ENCODE measurements at regions not wholly inside any gene's neighbourhood (a gene's known extent, or its start where the extent isn't known, plus 50 kb on each side); places are given as distances from the start of the nearest gene placed in this dataset.

DNA sequence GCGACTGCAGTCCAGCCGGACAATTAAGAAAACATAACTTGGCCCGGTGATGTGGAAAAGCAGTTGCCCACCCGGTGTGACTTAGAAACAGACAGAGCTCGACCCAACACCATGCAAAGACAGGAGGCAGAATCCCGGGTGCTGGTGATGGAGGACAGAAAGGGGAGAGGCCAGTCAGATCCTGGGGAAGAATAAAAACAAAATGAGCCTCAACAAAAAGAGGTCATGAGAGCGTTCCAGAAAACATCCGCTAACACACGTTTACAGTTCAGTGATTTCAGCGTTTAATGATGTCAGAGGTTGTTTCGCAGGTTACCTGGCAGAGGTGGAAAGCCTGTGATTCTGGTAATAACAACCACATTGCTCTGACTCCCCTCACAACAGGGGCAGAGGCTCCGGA is 111.9 kb downstream of the OSR1 start:
- no peak overlapping the region for H3K27ac ChIP-seq (ENCODE audit: low read depth in 1 of 2, low read length in 2 of 2)
- 94% methylated on average over 10 of the region's 12 CpGs for WGBS (ENCODE audit: insufficient coverage)
- H3K27ac Mint-ChIP-seq: no peak overlapping the region
- no peaks in the 10 kb centered on the region for H4K20me1 ChIP-seq (ENCODE audit: insufficient read depth, low read length)
- no peaks in the 10 kb centered on the region for H3K36me3 ChIP-seq (replicated peaks in 1 of 2; ENCODE audit: control insufficient read depth in 1 of 2, insufficient read depth in 2 of 2, low read length in 2 of 2)
- peaks cover 0 to 9% (median 2%) of the 10 kb centered on the region in 7 donors for H3K9me3 Mint-ChIP-seq
- no peaks in the 10 kb centered on the region for H3K4me1 Mint-ChIP-seq
- no peak for DNase-seq
- TF ChIP-seq, protein P1, sequence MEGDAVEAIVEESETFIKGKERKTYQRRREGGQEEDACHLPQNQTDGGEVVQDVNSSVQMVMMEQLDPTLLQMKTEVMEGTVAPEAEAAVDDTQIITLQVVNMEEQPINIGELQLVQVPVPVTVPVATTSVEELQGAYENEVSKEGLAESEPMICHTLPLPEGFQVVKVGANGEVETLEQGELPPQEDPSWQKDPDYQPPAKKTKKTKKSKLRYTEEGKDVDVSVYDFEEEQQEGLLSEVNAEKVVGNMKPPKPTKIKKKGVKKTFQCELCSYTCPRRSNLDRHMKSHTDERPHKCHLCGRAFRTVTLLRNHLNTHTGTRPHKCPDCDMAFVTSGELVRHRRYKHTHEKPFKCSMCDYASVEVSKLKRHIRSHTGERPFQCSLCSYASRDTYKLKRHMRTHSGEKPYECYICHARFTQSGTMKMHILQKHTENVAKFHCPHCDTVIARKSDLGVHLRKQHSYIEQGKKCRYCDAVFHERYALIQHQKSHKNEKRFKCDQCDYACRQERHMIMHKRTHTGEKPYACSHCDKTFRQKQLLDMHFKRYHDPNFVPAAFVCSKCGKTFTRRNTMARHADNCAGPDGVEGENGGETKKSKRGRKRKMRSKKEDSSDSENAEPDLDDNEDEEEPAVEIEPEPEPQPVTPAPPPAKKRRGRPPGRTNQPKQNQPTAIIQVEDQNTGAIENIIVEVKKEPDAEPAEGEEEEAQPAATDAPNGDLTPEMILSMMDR (IDR thresholded peaks at IDR 0.05): no peak
- H3K27me3 Mint-ChIP-seq (ENCODE audit: low read depth in 3 of 3): peaks cover 0 to 4% (median 0%) of the 10 kb centered on the region in 3 donors
- H3K9me3 ChIP-seq (replicated peaks in 1 of 2; ENCODE audit: control insufficient read depth in 1 of 2, insufficient read depth in 1 of 2, low read length in 2 of 2): peaks cover 0 to 2% of the 10 kb centered on the region in 2 donors
- no peak overlapping the region for H2AFZ ChIP-seq (ENCODE audit: insufficient read depth, low read depth, low read length, poor library complexity, severe bottlenecking)
- H3K9ac ChIP-seq (ENCODE audit: insufficient read depth, low read length, poor library complexity, severe bottlenecking): no peak overlapping the region
- no peaks in the 10 kb centered on the region for H3K27me3 ChIP-seq (ENCODE audit: control insufficient read depth in 2 of 2, insufficient read depth in 2 of 2, low read length in 2 of 2)
- no peaks in the 10 kb centered on the region for H3K4me1 ChIP-seq (ENCODE audit: control insufficient read depth in 1 of 2, insufficient read depth in 2 of 2, low read length in 2 of 2)
- no peaks in the 10 kb centered on the region for H3K36me3 Mint-ChIP-seq
- no peak overlapping the region for H3K4me3 ChIP-seq (replicated peaks in 1 of 3; ENCODE audit: low read depth in 2 of 3, low read length in 3 of 3)
- intact Hi-C loops (cut with micrococcal nuclease): no loop called here
- no peak overlapping the region for H3K4me3 Mint-ChIP-seq
- H3K79me2 ChIP-seq (ENCODE audit: insufficient read depth, low read length): no peaks in the 10 kb centered on the region
- no peak overlapping the region for H3K4me2 ChIP-seq (replicated peaks; ENCODE audit: extremely low read depth, low read length, poor library complexity, severe bottlenecking)

DNA sequence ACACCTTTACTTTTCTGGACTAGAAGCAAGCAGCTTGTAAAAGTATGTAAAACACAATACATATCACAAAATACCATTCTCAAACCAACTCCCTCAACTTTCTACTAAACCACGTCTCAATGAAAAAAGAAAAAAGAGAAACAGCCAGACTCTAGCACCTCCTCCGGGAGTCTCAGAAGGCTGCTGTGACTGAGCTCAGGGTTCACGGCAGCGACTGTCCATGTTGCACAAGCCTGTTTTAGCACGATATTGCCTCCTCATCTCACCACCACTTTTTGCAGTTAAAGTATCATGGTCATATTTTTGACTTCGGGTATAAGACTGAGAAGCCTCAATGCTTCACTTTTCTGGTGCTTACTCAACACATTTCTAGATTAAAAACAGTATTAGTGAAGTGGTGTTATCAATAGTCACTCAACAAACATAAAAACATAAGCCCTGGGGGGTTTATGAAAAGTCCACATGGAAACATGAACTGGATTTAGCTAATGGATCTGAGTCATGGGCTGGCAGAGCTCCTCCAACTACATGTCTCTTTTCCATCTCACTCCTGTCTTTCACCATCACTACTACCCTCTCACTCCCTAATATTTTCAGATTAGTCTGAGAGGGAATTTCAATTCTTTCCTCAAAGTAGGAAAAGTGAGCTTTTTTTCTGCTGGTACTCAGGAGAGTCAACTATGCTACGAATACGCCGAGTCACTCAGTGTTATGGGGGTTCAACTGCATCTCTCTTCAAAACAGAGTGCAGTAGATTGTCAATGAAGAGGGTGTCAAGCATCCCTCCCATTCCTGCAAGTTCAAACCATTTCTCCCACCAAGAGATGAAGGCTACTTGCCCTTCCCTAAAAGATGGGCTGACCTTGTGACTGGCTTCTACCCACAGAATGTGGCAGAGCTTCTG is 113.7 kb downstream of the OSR1 start:
- H3K9ac ChIP-seq (ENCODE audit: insufficient read depth, low read length, poor library complexity, severe bottlenecking): no peak overlapping the region
- H3K36me3 ChIP-seq (replicated peaks in 1 of 2; ENCODE audit: control insufficient read depth in 1 of 2, insufficient read depth in 2 of 2, low read length in 2 of 2): no peaks in the 10 kb centered on the region
- H3K9me3 ChIP-seq (replicated peaks in 1 of 2; ENCODE audit: control insufficient read depth in 1 of 2, insufficient read depth in 1 of 2, low read length in 2 of 2): peaks cover 0 to 2% of the 10 kb centered on the region in 2 donors
- intact Hi-C loops (cut with micrococcal nuclease): no loop called here
- H3K4me1 Mint-ChIP-seq: no peaks in the 10 kb centered on the region
- no peaks in the 10 kb centered on the region for H3K36me3 Mint-ChIP-seq
- no peak for DNase-seq
- H3K4me1 ChIP-seq (ENCODE audit: control insufficient read depth in 1 of 2, insufficient read depth in 2 of 2, low read length in 2 of 2): no peaks in the 10 kb centered on the region
- TF ChIP-seq, protein P1 (IDR thresholded peaks at IDR 0.05): no peak
- no peak overlapping the region for H2AFZ ChIP-seq (ENCODE audit: insufficient read depth, low read depth, low read length, poor library complexity, severe bottlenecking)
- H4K20me1 ChIP-seq (ENCODE audit: insufficient read depth, low read length): no peaks in the 10 kb centered on the region
- no CpG with 5 or more reads among the region's 9 CpGs for WGBS (ENCODE audit: insufficient coverage)
- H3K27ac Mint-ChIP-seq: no peak overlapping the region
- H3K27ac ChIP-seq (ENCODE audit: low read depth in 1 of 2, low read length in 2 of 2): no peak overlapping the region
- H3K9me3 Mint-ChIP-seq: peaks cover 3 to 12% (median 5%) of the 10 kb centered on the region in 7 donors
- H3K4me2 ChIP-seq (replicated peaks; ENCODE audit: extremely low read depth, low read length, poor library complexity, severe bottlenecking): no peak overlapping the region
- no peaks in the 10 kb centered on the region for H3K79me2 ChIP-seq (ENCODE audit: insufficient read depth, low read length)
- no peak overlapping the region for H3K4me3 Mint-ChIP-seq
- no peak overlapping the region for H3K4me3 ChIP-seq (replicated peaks in 1 of 3; ENCODE audit: low read depth in 2 of 3, low read length in 3 of 3)
- peaks cover 0 to 3% (median 2%) of the 10 kb centered on the region in 3 donors for H3K27me3 Mint-ChIP-seq (ENCODE audit: low read depth in 3 of 3)
- H3K27me3 ChIP-seq (ENCODE audit: control insufficient read depth in 2 of 2, insufficient read depth in 2 of 2, low read length in 2 of 2): no peaks in the 10 kb centered on the region

All from CD14-positive monocyte (primary cell).